Body of pancreas (tissue), 4 donors: ENCODE measurements at regions not wholly inside any gene's neighbourhood (a gene's known extent, or its start where the extent isn't known, plus 50 kb on each side); places are given as distances from the start of the nearest gene placed in this dataset.

Experiments used
- ATAC-seq: fragments of 150-250 bp; one replicate; pipeline ENCODE4 v1.9.1; 2016
- DNase-seq, 4 donors: peaks; one replicate each; pipeline ENCODE4 v3.0.0-alpha.2; 2019
- H3K27ac ChIP-seq, 4 donors: fragments of 200-600 bp; sonication (generic); 1 replicate in 3 of 4; 2 replicates in 1 of 4; pipeline versions ENCODE4 v1.5.1 to v1.6.1; 2016 to 2019; ENCODE audit warnings: mild to moderate bottlenecking in 1 of 4, mixed read lengths in 1 of 4, moderate library complexity in 1 of 4
- H3K27me3 ChIP-seq, 2 donors: fragments of 200-600 bp; sonication (generic); one replicate each; pipeline ENCODE4 v1.6.0; 2016; ENCODE audit warnings: mild to moderate bottlenecking in 1 of 2
- H3K36me3 ChIP-seq, 2 donors: fragments of 200-600 bp; sonication (generic); replicated peaks in 1 of 2; 2 replicates each; pipeline ENCODE4 v1.5.1; 2016; ENCODE audit warnings: low read depth in 2 of 2; ENCODE audit not compliant: insufficient read depth in 1 of 2
- H3K4me1 ChIP-seq: fragments of 200-600 bp; sonication (generic); one replicate; pipeline ENCODE4 v1.6.0; 2016
- H3K4me3 ChIP-seq, 2 donors: fragments of 200-600 bp; sonication (generic); 1 replicate in 1 of 2; 2 replicates in 1 of 2; pipeline ENCODE4 v1.5.1; 2016 to 2019
- H3K9me3 ChIP-seq, 3 donors: fragments of 200-600 bp; sonication (generic); 1 replicate in 2 of 3; 2 replicates in 1 of 3; pipeline ENCODE4 v1.5.1; 2016
- CTCF ChIP-seq, 7 experiments: fragments of 450-650 bp in 4 of 7; fragments of 200-600 bp in 3 of 7; sonication (generic) in 3 of 7; IDR thresholded peaks; one replicate each; pipeline ENCODE4 v1.5.1; 2016 to 2019; ENCODE audit warnings: antibody characterized with exemption in 7 of 7
- POLR2A ChIP-seq, 3 donors: fragments of 450-650 bp; IDR thresholded peaks; one replicate each; pipeline ENCODE4 v1.6.1; 2016; ENCODE audit warnings: antibody characterized with exemption in 3 of 3, mild to moderate bottlenecking in 2 of 3
- WGBS, 2 donors: methylation state at CpG; one replicate each; pipeline ENCODE4 v1.1.5; 2017; 5-methylcytosine and 5-hydroxymethylcytosine counted together
- intact Hi-C: fragments of 100-400 bp; cut with DNase I; formaldehyde crosslinking; loops from one replicate; pipeline ENCODE4 v1.15.1; 2023

- Histone ChIP-seq H3K36me3 (no peaks in the 10 kb centered on the region), H3K4me1 (peaks cover 9% of the 10 kb centered on the region), H3K9me3 (no peaks in the 10 kb centered on the region), H3K27ac (no peak overlapping the region), H3K4me3 (no peak overlapping the region), H3K27me3 (no peaks in the 10 kb centered on the region)
- intact Hi-C loops = loop anchor here (10.0 kb wide), 1 partner anchor 546 kb away; no protein-coding TSS in a partner anchor
- peak; percentile 91 to 97 (median 95) for TF ChIP-seq CTCF (IDR thresholded peaks at IDR 0.05)
- TF ChIP-seq POLR2A (IDR thresholded peaks at IDR 0.05) = no peak
- WGBS, 2 donors = 14 to 31% methylated on average over 24 to 50 of the region's 51 CpGs
- ATAC-seq (peak; percentile 95), DNase-seq (peak; percentile 75 to 87 (median 82))
These were observed 73.4 kb upstream of the KCNMA1 start for GRCh38 chr10:77710759-77711682.

- intact Hi-C loops = loop anchor here (10.0 kb wide), 1 partner anchor 545 kb away; no protein-coding TSS in a partner anchor
- 76 to 92% methylated on average over 4 to 14 of the region's 14 CpGs for WGBS, 2 donors
- no peaks in the 10 kb centered on the region for H3K27me3 ChIP-seq
- H3K27ac ChIP-seq = no peak overlapping the region
- H3K9me3 ChIP-seq = no peaks in the 10 kb centered on the region
- ATAC-seq (no peak), DNase-seq (no peak)
- TF ChIP-seq CTCF (IDR thresholded peaks at IDR 0.05) = no peak
- TF ChIP-seq POLR2A (IDR thresholded peaks at IDR 0.05) = no peak
- no peaks in the 10 kb centered on the region for H3K36me3 ChIP-seq
- H3K4me1 ChIP-seq = peaks cover 9% of the 10 kb centered on the region
- H3K4me3 ChIP-seq = no peak overlapping the region
These were observed 72.5 kb upstream of the KCNMA1 start for GRCh38 chr10:77710081-77710551.

- intact Hi-C loops = no loop called here
- ATAC-seq (no peak), DNase-seq (no peak)
- Histone ChIP-seq H3K9me3 (no peaks in the 10 kb centered on the region), H3K27ac (no peak overlapping the region), H3K27me3 (no peaks in the 10 kb centered on the region), H3K4me1 (peaks cover 9% of the 10 kb centered on the region), H3K4me3 (no peak overlapping the region), H3K36me3 (no peaks in the 10 kb centered on the region)
- 31 to 62% methylated on average over 1 of the region's 1 CpG for WGBS, 2 donors
- TF ChIP-seq POLR2A (IDR thresholded peaks at IDR 0.05) = no peak
- no peak for TF ChIP-seq CTCF (IDR thresholded peaks at IDR 0.05)
These were observed 70.0 kb upstream of the KCNMA1 start for GRCh38 chr10:77707570-77707969.

GRCh38 chr10:77702166-77702565 lies 64.6 kb upstream of the KCNMA1 start:
- DNase-seq = no peak
- no peaks in the 10 kb centered on the region for H3K36me3 ChIP-seq
- TF ChIP-seq POLR2A (IDR thresholded peaks at IDR 0.05) (no peak), CTCF (IDR thresholded peaks at IDR 0.05) (no peak)

More at GRCh38 chr10:77702166-77702565, 64.6 kb upstream of the KCNMA1 start:
- Histone ChIP-seq H3K4me3 (no peak overlapping the region), H3K9me3 (no peaks in the 10 kb centered on the region), H3K27ac (no peak overlapping the region), H3K4me1 (no peaks in the 10 kb centered on the region), H3K27me3 (no peaks in the 10 kb centered on the region)
- ATAC-seq = no peak
- intact Hi-C loops = no loop called here
- 64 to 75% methylated on average over 3 of the region's 3 CpGs for WGBS, 2 donors
